Left hindlimb (tissue), 1 donor: ENCODE measurements at regions not wholly inside any gene's neighbourhood (a gene's known extent, or its start where the extent isn't known, plus 50 kb on each side); places are given as distances from the start of the nearest gene placed in this dataset.

Experiments
- DNase-seq: peaks from one replicate; pipeline ENCODE4 v3.0.0-alpha.2; 2018

GRCh38 chr1:4395676-4396075 lies 258.7 kb upstream of the AJAP1 start:
- no peak for DNase-seq

GRCh38 chr1:4396551-4396950 lies 257.9 kb upstream of the AJAP1 start:
- DNase-seq = no peak

- no peak for DNase-seq
Observed at GRCh38 chr1:4397196-4397595, 257.2 kb upstream of the AJAP1 start.

- no peak for DNase-seq
Observed at GRCh38 chr1:4402032-4402431, 252.4 kb upstream of the AJAP1 start.

- no peak for DNase-seq
Observed at GRCh38 chr1:4404854-4405590, 249.4 kb upstream of the AJAP1 start.

- no peak for DNase-seq
Observed at GRCh38 chr1:4407851-4408250, 246.6 kb upstream of the AJAP1 start.

GRCh38 chr1:4408380-4408779 lies 246.0 kb upstream of the AJAP1 start:
- DNase-seq = no peak

GRCh38 chr1:4411862-4412261 lies 242.5 kb upstream of the AJAP1 start:
- no peak for DNase-seq

GRCh38 chr1:4415476-4415875 lies 238.9 kb upstream of the AJAP1 start:
- no peak for DNase-seq

GRCh38 chr1:4416189-4416588 lies 238.2 kb upstream of the AJAP1 start:
- DNase-seq = no peak

- DNase-seq = no peak
Observed at GRCh38 chr1:4418021-4418420, 236.4 kb upstream of the AJAP1 start.

GRCh38 chr1:4421986-4422385 lies 232.4 kb upstream of the AJAP1 start:
- DNase-seq = no peak

GRCh38 chr1:4422504-4423289 lies 231.7 kb upstream of the AJAP1 start:
- no peak for DNase-seq

- DNase-seq = no peak
Observed at GRCh38 chr1:4424254-4424653, 230.2 kb upstream of the AJAP1 start.

GRCh38 chr1:4424766-4425165 lies 229.6 kb upstream of the AJAP1 start:
- no peak for DNase-seq

GRCh38 chr1:4425892-4426291 lies 228.5 kb upstream of the AJAP1 start:
- no peak for DNase-seq

- DNase-seq = no peak
Observed at GRCh38 chr1:4428711-4429110, 225.7 kb upstream of the AJAP1 start.

GRCh38 chr1:4430406-4431365 lies 223.7 kb upstream of the AJAP1 start:
- no peak for DNase-seq

GRCh38 chr1:4431491-4431890 lies 222.9 kb upstream of the AJAP1 start:
- no peak for DNase-seq

GRCh38 chr1:4433075-4433474 lies 221.3 kb upstream of the AJAP1 start:
- DNase-seq = no peak

GRCh38 chr1:4444086-4444485 lies 210.3 kb upstream of the AJAP1 start:
- no peak for DNase-seq

GRCh38 chr1:4447778-4448420 lies 206.5 kb upstream of the AJAP1 start:
- DNase-seq = no peak

- DNase-seq = no peak
Observed at GRCh38 chr1:4449972-4450371, 204.4 kb upstream of the AJAP1 start.
